ENCODE measurements at regions not wholly inside any gene's neighbourhood (a gene's known extent, or its start where the extent isn't known, plus 50 kb on each side); places are given as distances from the start of the nearest gene placed in this dataset.

DNA sequence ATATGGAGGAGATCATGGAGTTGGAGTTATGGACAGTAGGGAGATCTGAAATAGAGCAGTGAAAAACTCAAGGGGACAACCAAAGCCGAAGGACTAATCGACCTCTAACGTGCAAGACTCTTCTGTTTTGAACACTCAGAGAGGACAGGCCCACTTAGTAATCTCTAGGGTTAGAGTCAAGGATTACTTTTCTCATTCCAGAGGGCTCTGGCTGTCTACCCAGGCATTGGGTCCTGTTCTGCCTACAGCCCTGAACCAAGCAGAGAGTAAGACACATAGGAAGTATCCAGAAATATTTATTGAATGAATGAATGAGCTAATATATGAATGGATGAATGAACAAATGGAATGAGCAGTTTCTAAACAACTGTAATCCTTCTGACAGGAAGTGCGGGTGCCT is 50.3 kb upstream of the PKDCC start:
- TF ChIP-seq, protein P1, sequence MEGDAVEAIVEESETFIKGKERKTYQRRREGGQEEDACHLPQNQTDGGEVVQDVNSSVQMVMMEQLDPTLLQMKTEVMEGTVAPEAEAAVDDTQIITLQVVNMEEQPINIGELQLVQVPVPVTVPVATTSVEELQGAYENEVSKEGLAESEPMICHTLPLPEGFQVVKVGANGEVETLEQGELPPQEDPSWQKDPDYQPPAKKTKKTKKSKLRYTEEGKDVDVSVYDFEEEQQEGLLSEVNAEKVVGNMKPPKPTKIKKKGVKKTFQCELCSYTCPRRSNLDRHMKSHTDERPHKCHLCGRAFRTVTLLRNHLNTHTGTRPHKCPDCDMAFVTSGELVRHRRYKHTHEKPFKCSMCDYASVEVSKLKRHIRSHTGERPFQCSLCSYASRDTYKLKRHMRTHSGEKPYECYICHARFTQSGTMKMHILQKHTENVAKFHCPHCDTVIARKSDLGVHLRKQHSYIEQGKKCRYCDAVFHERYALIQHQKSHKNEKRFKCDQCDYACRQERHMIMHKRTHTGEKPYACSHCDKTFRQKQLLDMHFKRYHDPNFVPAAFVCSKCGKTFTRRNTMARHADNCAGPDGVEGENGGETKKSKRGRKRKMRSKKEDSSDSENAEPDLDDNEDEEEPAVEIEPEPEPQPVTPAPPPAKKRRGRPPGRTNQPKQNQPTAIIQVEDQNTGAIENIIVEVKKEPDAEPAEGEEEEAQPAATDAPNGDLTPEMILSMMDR (IDR thresholded peaks at IDR 0.05), result no peak
- TF ChIP-seq POLR2AphosphoS5 (IDR thresholded peaks at IDR 0.05) (no peak), POLR2A (IDR thresholded peaks at IDR 0.05) (no peak), EP300 (IDR thresholded peaks at IDR 0.05) (no peak)
